ENCODE measurements at regions not wholly inside any gene's neighbourhood (a gene's known extent, or its start where the extent isn't known, plus 50 kb on each side); places are given as distances from the start of the nearest gene placed in this dataset.

GRCh38 chr2:118171546-118171945 is 83.3 kb downstream of the INSIG2 start:
- no peak for DNase-seq

- DNase-seq = no peak
These were observed 81.2 kb downstream of the INSIG2 start for GRCh38 chr2:118169359-118170005.

GRCh38 chr2:118168615-118169014 is 80.3 kb downstream of the INSIG2 start:
- DNase-seq = no peak

- no peak for DNase-seq
These were observed 78.8 kb downstream of the INSIG2 start for GRCh38 chr2:118167026-118167425.

- no peak for DNase-seq
These were observed 78.0 kb downstream of the INSIG2 start for GRCh38 chr2:118166242-118166641.

GRCh38 chr2:118165595-118165994 is 77.3 kb downstream of the INSIG2 start:
- no peak for DNase-seq

Data from COR-L47 (cell line).